ENCODE measurements at regions not wholly inside any gene's neighbourhood (a gene's known extent, or its start where the extent isn't known, plus 50 kb on each side); places are given as distances from the start of the nearest gene placed in this dataset.

GRCh38 chr10:43872644-43873043 lies 224.0 kb upstream of the ZNF32 start:
- no peak for DNase-seq (ENCODE audit: low read depth)

- DNase-seq (ENCODE audit: low read depth), result no peak
Measured at GRCh38 chr10:43871545-43871944, 222.9 kb upstream of the ZNF32 start.

- no peak for DNase-seq (ENCODE audit: low read depth)
Measured at GRCh38 chr10:43870968-43871439, 222.3 kb upstream of the ZNF32 start.

GRCh38 chr10:43869669-43870322 lies 221.1 kb upstream of the ZNF32 start:
- DNase-seq (ENCODE audit: low read depth), result no peak

GRCh38 chr10:43868952-43869351 lies 220.3 kb upstream of the ZNF32 start:
- no peak for DNase-seq (ENCODE audit: low read depth)

GRCh38 chr10:43867667-43868565 lies 219.2 kb upstream of the ZNF32 start:
- DNase-seq (ENCODE audit: low read depth), result no peak

GRCh38 chr10:43867113-43867512 lies 218.4 kb upstream of the ZNF32 start:
- DNase-seq (ENCODE audit: low read depth), result no peak

- DNase-seq (ENCODE audit: low read depth), result no peak
Measured at GRCh38 chr10:43866712-43867111, 218.0 kb upstream of the ZNF32 start.

- no peak for DNase-seq (ENCODE audit: low read depth)
Measured at GRCh38 chr10:43865265-43866135, 216.8 kb upstream of the ZNF32 start.

GRCh38 chr10:43864656-43865055 lies 216.0 kb upstream of the ZNF32 start:
- no peak for DNase-seq (ENCODE audit: low read depth)

- no peak for DNase-seq (ENCODE audit: low read depth)
Measured at GRCh38 chr10:43863859-43864591, 215.3 kb upstream of the ZNF32 start.

GRCh38 chr10:43863270-43863669 lies 214.6 kb upstream of the ZNF32 start:
- no peak for DNase-seq (ENCODE audit: low read depth)

- no peak for DNase-seq (ENCODE audit: low read depth)
Measured at GRCh38 chr10:43862756-43863155, 214.1 kb upstream of the ZNF32 start.

GRCh38 chr10:43861966-43862751 lies 213.5 kb upstream of the ZNF32 start:
- DNase-seq (ENCODE audit: low read depth), result no peak

- no peak for DNase-seq (ENCODE audit: low read depth)
Measured at GRCh38 chr10:43859016-43859525, 210.4 kb upstream of the ZNF32 start.

GRCh38 chr10:43857931-43858315 lies 209.2 kb upstream of the ZNF32 start:
- DNase-seq (ENCODE audit: low read depth), result no peak

GRCh38 chr10:43857206-43857930 lies 208.7 kb upstream of the ZNF32 start:
- no peak for DNase-seq (ENCODE audit: low read depth)

GRCh38 chr10:43856299-43856698 lies 207.6 kb upstream of the ZNF32 start:
- DNase-seq (ENCODE audit: low read depth), result no peak

- DNase-seq (ENCODE audit: low read depth), result no peak
Measured at GRCh38 chr10:43855667-43856210, 207.1 kb upstream of the ZNF32 start.

- DNase-seq (ENCODE audit: low read depth), result no peak
Measured at GRCh38 chr10:43854007-43854406, 205.3 kb upstream of the ZNF32 start.

Data from stimulated activated CD8-positive, alpha-beta memory T cell treated with anti-CD3 and anti-CD28 coated beads, Interleukin-7, amount 100 ng/mL, for 24 hours (primary cell).